ENCODE measurements at regions not wholly inside any gene's neighbourhood (a gene's known extent, or its start where the extent isn't known, plus 50 kb on each side); places are given as distances from the start of the nearest gene placed in this dataset.

GRCh38 chr2:235325151-235325550 is 168.7 kb upstream of the AGAP1 start:
- Histone ChIP-seq H3K4me3 (ENCODE audit: low read depth, low read length) (no peak overlapping the region), H3K36me3 (ENCODE audit: control insufficient read depth, insufficient read depth, low read length) (no peaks in the 10 kb centered on the region), H3K27me3 (ENCODE audit: control insufficient read depth, insufficient read depth, low read length) (peaks cover 2% of the 10 kb centered on the region)
- TF ChIP-seq CTCF (IDR thresholded peaks at IDR 0.05; ENCODE audit: insufficient read depth, low read length, poor library complexity, severe bottlenecking) = no peak
- DNase-seq (ENCODE audit: low read depth) = no peak

GRCh38 chr2:235328991-235329390 is 164.9 kb upstream of the AGAP1 start:
- DNase-seq (ENCODE audit: low read depth) = no peak
- no peak for TF ChIP-seq CTCF (IDR thresholded peaks at IDR 0.05; ENCODE audit: insufficient read depth, low read length, poor library complexity, severe bottlenecking)
- Histone ChIP-seq H3K27me3 (ENCODE audit: control insufficient read depth, insufficient read depth, low read length) (peaks cover 2% of the 10 kb centered on the region), H3K36me3 (ENCODE audit: control insufficient read depth, insufficient read depth, low read length) (no peaks in the 10 kb centered on the region), H3K4me3 (ENCODE audit: low read depth, low read length) (no peak overlapping the region)

GRCh38 chr2:235330775-235331451 is 162.9 kb upstream of the AGAP1 start:
- Histone ChIP-seq H3K36me3 (ENCODE audit: control insufficient read depth, insufficient read depth, low read length) (no peaks in the 10 kb centered on the region), H3K27me3 (ENCODE audit: control insufficient read depth, insufficient read depth, low read length) (peaks cover 2% of the 10 kb centered on the region), H3K4me3 (ENCODE audit: low read depth, low read length) (no peak overlapping the region)
- no peak for TF ChIP-seq CTCF (IDR thresholded peaks at IDR 0.05; ENCODE audit: insufficient read depth, low read length, poor library complexity, severe bottlenecking)
- no peak for DNase-seq (ENCODE audit: low read depth)

- no peak overlapping the region for H3K4me3 ChIP-seq (ENCODE audit: low read depth, low read length)
- TF ChIP-seq CTCF (IDR thresholded peaks at IDR 0.05; ENCODE audit: insufficient read depth, low read length, poor library complexity, severe bottlenecking) = no peak
- H3K36me3 ChIP-seq (ENCODE audit: control insufficient read depth, insufficient read depth, low read length) = no peaks in the 10 kb centered on the region
- peaks cover 2% of the 10 kb centered on the region for H3K27me3 ChIP-seq (ENCODE audit: control insufficient read depth, insufficient read depth, low read length)
- no peak for DNase-seq (ENCODE audit: low read depth)
These were observed 161.5 kb upstream of the AGAP1 start for GRCh38 chr2:235332240-235332890.

GRCh38 chr2:235333076-235333475 is 160.8 kb upstream of the AGAP1 start:
- no peak for TF ChIP-seq CTCF (IDR thresholded peaks at IDR 0.05; ENCODE audit: insufficient read depth, low read length, poor library complexity, severe bottlenecking)
- Histone ChIP-seq H3K36me3 (ENCODE audit: control insufficient read depth, insufficient read depth, low read length) (no peaks in the 10 kb centered on the region), H3K4me3 (ENCODE audit: low read depth, low read length) (no peak overlapping the region), H3K27me3 (ENCODE audit: control insufficient read depth, insufficient read depth, low read length) (peaks cover 2% of the 10 kb centered on the region)
- no peak for DNase-seq (ENCODE audit: low read depth)

- H3K36me3 ChIP-seq (ENCODE audit: control insufficient read depth, insufficient read depth, low read length) = no peaks in the 10 kb centered on the region
- no peak for TF ChIP-seq CTCF (IDR thresholded peaks at IDR 0.05; ENCODE audit: insufficient read depth, low read length, poor library complexity, severe bottlenecking)
These were observed 159.7 kb upstream of the AGAP1 start for GRCh38 chr2:235334179-235334578.

More at GRCh38 chr2:235334179-235334578, 159.7 kb upstream of the AGAP1 start:
- H3K27me3 ChIP-seq (ENCODE audit: control insufficient read depth, insufficient read depth, low read length) = peaks cover 2% of the 10 kb centered on the region
- no peak overlapping the region for H3K4me3 ChIP-seq (ENCODE audit: low read depth, low read length)
- no peak for DNase-seq (ENCODE audit: low read depth)

All from kidney epithelial cell (primary cell).